Endothelial cell of hepatic sinusoid (primary cell): ENCODE measurements at regions not wholly inside any gene's neighbourhood (a gene's known extent, or its start where the extent isn't known, plus 50 kb on each side); places are given as distances from the start of the nearest gene placed in this dataset.
"Not testable (repeated sequence)": the region's sequence is repeated elsewhere in the genome, so short reads cannot be mapped to it uniquely, and the experiment has no call there.

Experiments
- in situ Hi-C: cut with HindIII; loops from 2 replicates; pipeline ENCODE4 v1.10.0; 2017; ENCODE audit warnings: low sequenced_read_pairs

- in situ Hi-C loops: no loop called here
Observed at GRCh38 chr2:59180621-59181020, 939.5 kb upstream of the FANCL start.

- in situ Hi-C loops: no loop called here
Observed at GRCh38 chr2:59180111-59180510, 939.0 kb upstream of the FANCL start.

GRCh38 chr2:59177748-59178147 lies 936.6 kb upstream of the FANCL start:
- in situ Hi-C loops: no loop called here

GRCh38 chr2:59176737-59177136 lies 935.6 kb upstream of the FANCL start:
- in situ Hi-C loops: no loop called here

- in situ Hi-C loops: no loop called here
Observed at GRCh38 chr2:59174536-59175243, 933.6 kb upstream of the FANCL start.

GRCh38 chr2:59173325-59173724 lies 932.2 kb upstream of the FANCL start:
- in situ Hi-C loops: no loop called here

GRCh38 chr2:59171019-59171418 lies 929.9 kb upstream of the FANCL start:
- in situ Hi-C loops: no loop called here

GRCh38 chr2:59168766-59169165 lies 927.6 kb upstream of the FANCL start:
- in situ Hi-C loops: loop anchor here (10.0 kb wide), 1 partner anchor 384 kb away; no protein-coding TSS in a partner anchor

GRCh38 chr2:59167514-59167913 lies 926.4 kb upstream of the FANCL start:
- in situ Hi-C loops: loop anchor here (10.0 kb wide), 1 partner anchor 383 kb away; no protein-coding TSS in a partner anchor

- in situ Hi-C loops: not testable (repeated sequence)
Observed at GRCh38 chr2:59157908-59158307, 916.8 kb upstream of the FANCL start.

- in situ Hi-C loops: no loop called here
Observed at GRCh38 chr2:59151805-59152204, 910.7 kb upstream of the FANCL start.

GRCh38 chr2:59150217-59150849 lies 909.2 kb upstream of the FANCL start:
- in situ Hi-C loops: no loop called here

GRCh38 chr2:59149271-59149670 lies 908.1 kb upstream of the FANCL start:
- in situ Hi-C loops: no loop called here

GRCh38 chr2:59112258-59112657 lies 871.1 kb upstream of the FANCL start:
- in situ Hi-C loops: no loop called here

GRCh38 chr2:59096973-59097372 lies 855.8 kb upstream of the FANCL start:
- in situ Hi-C loops: no loop called here

GRCh38 chr2:59093571-59093970 lies 852.4 kb upstream of the FANCL start:
- in situ Hi-C loops: no loop called here

GRCh38 chr2:59084326-59084725 lies 843.2 kb upstream of the FANCL start:
- in situ Hi-C loops: no loop called here

- in situ Hi-C loops: no loop called here
Observed at GRCh38 chr2:59083075-59083828, 842.1 kb upstream of the FANCL start.

- in situ Hi-C loops: no loop called here
Observed at GRCh38 chr2:59082657-59083056, 841.5 kb upstream of the FANCL start.

- in situ Hi-C loops: no loop called here
Observed at GRCh38 chr2:59080451-59081181, 839.5 kb upstream of the FANCL start.

GRCh38 chr2:59077981-59078531 lies 836.9 kb upstream of the FANCL start:
- in situ Hi-C loops: no loop called here
